ENCODE measurements at regions not wholly inside any gene's neighbourhood (a gene's known extent, or its start where the extent isn't known, plus 50 kb on each side); places are given as distances from the start of the nearest gene placed in this dataset.

DNA sequence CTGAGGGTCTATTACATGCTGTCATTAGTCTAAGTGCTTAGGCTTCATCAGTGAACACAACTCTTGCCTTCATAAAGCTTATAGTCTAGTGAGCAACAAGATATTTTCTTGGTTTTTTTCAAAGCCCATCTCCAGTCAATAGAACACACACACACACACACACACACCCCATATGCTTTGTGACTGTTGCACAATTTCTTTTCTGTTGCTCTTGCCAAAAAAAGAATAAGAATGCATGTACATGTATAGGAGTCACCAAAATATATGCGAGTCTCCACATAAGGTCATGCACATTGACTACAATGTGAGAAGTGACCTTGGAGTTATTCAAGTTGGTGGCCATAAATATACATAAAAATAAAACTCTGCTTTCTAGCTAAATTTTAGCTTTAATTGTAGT lies 351.5 kb upstream of the TLE4 start:
- Histone ChIP-seq H3K9me3 (no peaks in the 10 kb centered on the region), H3K4me3 (no peak overlapping the region), H3K36me3 (no peaks in the 10 kb centered on the region), H3K27me3 (no peaks in the 10 kb centered on the region), H3K27ac (no peak overlapping the region), H3K4me1 (no peaks in the 10 kb centered on the region)
- no peak for DNase-seq
- intact Hi-C loops (cut with DNase I; ENCODE audit: low total_unique reads), result no loop called here
- in situ Hi-C loops (cut with MboI; ENCODE audit: low sequenced_read_pairs in 4 of 4), result no loop called here
- no peak for ATAC-seq
- no peak for TF ChIP-seq POLR2A (IDR thresholded peaks at IDR 0.05)
- TF ChIP-seq, protein P1, sequence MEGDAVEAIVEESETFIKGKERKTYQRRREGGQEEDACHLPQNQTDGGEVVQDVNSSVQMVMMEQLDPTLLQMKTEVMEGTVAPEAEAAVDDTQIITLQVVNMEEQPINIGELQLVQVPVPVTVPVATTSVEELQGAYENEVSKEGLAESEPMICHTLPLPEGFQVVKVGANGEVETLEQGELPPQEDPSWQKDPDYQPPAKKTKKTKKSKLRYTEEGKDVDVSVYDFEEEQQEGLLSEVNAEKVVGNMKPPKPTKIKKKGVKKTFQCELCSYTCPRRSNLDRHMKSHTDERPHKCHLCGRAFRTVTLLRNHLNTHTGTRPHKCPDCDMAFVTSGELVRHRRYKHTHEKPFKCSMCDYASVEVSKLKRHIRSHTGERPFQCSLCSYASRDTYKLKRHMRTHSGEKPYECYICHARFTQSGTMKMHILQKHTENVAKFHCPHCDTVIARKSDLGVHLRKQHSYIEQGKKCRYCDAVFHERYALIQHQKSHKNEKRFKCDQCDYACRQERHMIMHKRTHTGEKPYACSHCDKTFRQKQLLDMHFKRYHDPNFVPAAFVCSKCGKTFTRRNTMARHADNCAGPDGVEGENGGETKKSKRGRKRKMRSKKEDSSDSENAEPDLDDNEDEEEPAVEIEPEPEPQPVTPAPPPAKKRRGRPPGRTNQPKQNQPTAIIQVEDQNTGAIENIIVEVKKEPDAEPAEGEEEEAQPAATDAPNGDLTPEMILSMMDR (IDR thresholded peaks at IDR 0.05 in 4 of 5, conservative IDR thresholded peaks at IDR 0.05 in 1 of 5), result no peak

DNA sequence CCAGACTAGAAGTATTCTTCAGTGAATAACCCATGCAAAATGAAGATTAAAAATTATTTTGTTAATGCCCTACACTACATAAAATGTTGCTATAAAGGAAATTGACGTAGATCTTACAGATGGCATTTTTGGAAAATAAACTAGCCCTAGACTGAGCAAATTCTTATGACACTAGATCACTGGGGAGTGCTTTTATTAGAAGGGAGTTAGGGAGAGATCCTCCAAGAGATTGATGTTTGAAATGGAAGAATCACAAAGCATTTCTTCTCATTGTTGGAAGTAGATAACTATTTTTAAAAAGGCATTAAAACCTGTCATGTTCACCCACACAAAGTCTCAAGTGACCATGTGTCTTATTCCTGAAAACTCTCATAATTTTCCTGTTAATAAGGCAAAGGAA lies 351.1 kb upstream of the TLE4 start:
- in situ Hi-C loops (cut with MboI; ENCODE audit: low sequenced_read_pairs in 4 of 4) (no loop called here), intact Hi-C loops (cut with DNase I; ENCODE audit: low total_unique reads) (no loop called here)
- DNase-seq, result no peak
- H3K27ac ChIP-seq, result no peak overlapping the region
- no peaks in the 10 kb centered on the region for H3K4me1 ChIP-seq
- TF ChIP-seq, protein P1 (IDR thresholded peaks at IDR 0.05 in 4 of 5, conservative IDR thresholded peaks at IDR 0.05 in 1 of 5), result no peak
- no peak for TF ChIP-seq POLR2A (IDR thresholded peaks at IDR 0.05)
- H3K27me3 ChIP-seq, result no peaks in the 10 kb centered on the region
- H3K36me3 ChIP-seq, result no peaks in the 10 kb centered on the region
- H3K9me3 ChIP-seq, result no peaks in the 10 kb centered on the region
- no peak overlapping the region for H3K4me3 ChIP-seq
- ATAC-seq, result no peak

DNA sequence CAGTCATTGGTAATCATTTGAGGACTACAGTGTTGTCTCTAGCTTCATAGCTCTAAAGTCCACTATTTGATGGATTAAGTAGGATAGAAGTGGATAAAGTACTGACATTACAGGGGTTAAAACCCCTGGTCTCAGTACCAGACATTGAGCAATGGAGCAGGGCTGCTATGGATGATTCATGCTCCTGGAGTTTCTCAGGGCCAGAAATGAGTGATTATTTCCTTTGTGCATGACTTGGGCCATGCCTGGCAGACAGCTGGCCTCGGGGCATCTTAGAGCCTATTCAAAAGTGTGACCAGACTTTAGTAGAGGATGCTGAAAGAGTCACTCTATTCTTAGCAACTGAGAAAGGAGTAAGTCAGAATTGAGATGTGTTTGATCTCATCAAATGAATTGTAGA lies 350.7 kb upstream of the TLE4 start:
- Histone ChIP-seq H3K4me3 (no peak overlapping the region), H3K36me3 (no peaks in the 10 kb centered on the region), H3K27ac (no peak overlapping the region), H3K27me3 (no peaks in the 10 kb centered on the region), H3K4me1 (no peaks in the 10 kb centered on the region), H3K9me3 (no peaks in the 10 kb centered on the region)
- no peak for ATAC-seq
- TF ChIP-seq, protein P1 (IDR thresholded peaks at IDR 0.05 in 4 of 5, conservative IDR thresholded peaks at IDR 0.05 in 1 of 5), result no peak
- no peak for TF ChIP-seq POLR2A (IDR thresholded peaks at IDR 0.05)
- intact Hi-C loops (cut with DNase I; ENCODE audit: low total_unique reads) (no loop called here), in situ Hi-C loops (cut with MboI; ENCODE audit: low sequenced_read_pairs in 4 of 4) (no loop called here)
- DNase-seq, result no peak

DNA sequence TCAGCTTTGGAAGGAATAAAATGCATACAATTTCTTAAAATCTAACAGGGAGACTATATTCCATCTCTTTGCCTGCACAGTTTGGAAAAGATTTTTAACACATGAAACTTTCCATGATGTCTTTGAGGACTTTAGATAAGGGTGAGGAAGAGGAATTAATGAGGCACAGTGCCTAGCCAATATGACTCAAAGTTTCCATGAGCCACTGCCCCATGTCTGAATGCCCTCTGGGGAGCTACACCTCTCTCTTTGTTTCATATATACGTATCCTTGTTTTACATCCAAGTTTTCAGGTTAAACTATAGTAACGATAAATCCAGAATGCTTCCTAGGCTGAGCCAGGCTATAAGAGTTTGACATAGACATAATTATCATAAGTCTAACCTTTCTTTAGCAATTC lies 349.3 kb upstream of the TLE4 start:
- in situ Hi-C loops (cut with MboI; ENCODE audit: low sequenced_read_pairs in 4 of 4), result no loop called here
- ATAC-seq, result no peak
- Histone ChIP-seq H3K27ac (no peak overlapping the region), H3K27me3 (no peaks in the 10 kb centered on the region), H3K36me3 (no peaks in the 10 kb centered on the region), H3K4me3 (no peak overlapping the region), H3K4me1 (no peaks in the 10 kb centered on the region), H3K9me3 (no peaks in the 10 kb centered on the region)
- intact Hi-C loops (cut with DNase I; ENCODE audit: low total_unique reads), result no loop called here
- TF ChIP-seq POLR2A (IDR thresholded peaks at IDR 0.05), result no peak
- DNase-seq, result no peak

DNA sequence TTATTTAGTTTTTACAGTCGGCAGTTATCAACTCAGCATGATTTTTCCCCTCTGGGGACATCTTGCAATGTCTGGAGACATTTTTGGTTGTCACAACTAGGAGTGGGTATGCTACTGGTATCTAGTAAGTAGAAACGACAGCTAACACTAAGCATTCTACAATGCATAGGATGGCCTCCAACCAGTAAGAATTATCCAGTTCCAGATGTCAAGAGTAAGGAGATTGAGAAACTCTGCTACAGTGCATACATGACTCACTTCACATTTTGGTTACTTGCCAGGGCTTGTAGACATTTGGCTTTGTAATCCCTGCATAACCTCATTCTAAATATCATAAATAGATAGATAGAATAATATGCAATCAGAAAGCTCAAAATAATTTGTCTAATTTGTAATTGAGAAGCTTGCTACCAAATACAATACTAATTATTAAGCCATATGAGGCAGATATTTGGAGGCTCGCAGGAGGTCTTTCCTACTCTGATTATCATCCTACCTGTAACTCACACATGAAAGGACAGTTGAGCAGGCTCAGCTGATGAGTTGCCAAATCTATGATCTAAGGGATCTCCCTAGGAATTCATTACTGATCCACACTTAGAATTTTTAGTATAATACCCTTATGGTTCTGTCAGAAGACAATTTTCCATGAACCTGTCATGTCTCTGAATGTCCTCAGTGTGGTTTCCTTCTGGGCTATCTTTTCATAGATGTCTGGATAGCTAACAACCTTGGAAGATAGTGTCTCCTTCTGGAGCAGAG lies 346.9 kb upstream of the TLE4 start:
- intact Hi-C loops (cut with DNase I; ENCODE audit: low total_unique reads), result no loop called here
- ATAC-seq, result no peak
- DNase-seq, result no peak
- TF ChIP-seq POLR2A (IDR thresholded peaks at IDR 0.05), result no peak
- TF ChIP-seq, protein P1 (IDR thresholded peaks at IDR 0.05 in 4 of 5, conservative IDR thresholded peaks at IDR 0.05 in 1 of 5), result no peak
- in situ Hi-C loops (cut with MboI; ENCODE audit: low sequenced_read_pairs in 4 of 4), result no loop called here
- Histone ChIP-seq H3K36me3 (no peaks in the 10 kb centered on the region), H3K4me1 (no peaks in the 10 kb centered on the region), H3K27me3 (no peaks in the 10 kb centered on the region), H3K27ac (no peak overlapping the region), H3K4me3 (no peak overlapping the region), H3K9me3 (no peaks in the 10 kb centered on the region)

Measured in gastrocnemius medialis (tissue), 4 donors.